Type B pancreatic cell (in vitro differentiated cells): ENCODE measurements at regions not wholly inside any gene's neighbourhood (a gene's known extent, or its start where the extent isn't known, plus 50 kb on each side); places are given as distances from the start of the nearest gene placed in this dataset.

Experiments
- DNase-seq: peaks from one replicate; pipeline ENCODE4 v3.0.0; 2021; ENCODE audit warnings: mixed read lengths; ENCODE audit not compliant: unreplicated experiment; ENCODE audit errors: extremely low spot score
- H3K27ac Mint-ChIP-seq: 2 replicates; pipeline ENCODE4 v1.8.0; 2021; ENCODE audit warnings: mild to moderate bottlenecking, mixed read lengths
- H3K27me3 Mint-ChIP-seq: 2 replicates; pipeline ENCODE4 v1.8.0; 2021; ENCODE audit warnings: mixed read lengths
- H3K36me3 Mint-ChIP-seq: 2 replicates; pipeline ENCODE4 v1.8.0; 2021; ENCODE audit warnings: mixed read lengths
- H3K4me1 Mint-ChIP-seq: one replicate; pipeline ENCODE4 v1.8.0; 2021; ENCODE audit warnings: mixed read lengths; ENCODE audit not compliant: unreplicated experiment
- H3K4me3 Mint-ChIP-seq: 2 replicates; pipeline ENCODE4 v1.8.0; 2021; ENCODE audit warnings: mild to moderate bottlenecking, mixed read lengths
- H3K9me3 Mint-ChIP-seq: 2 replicates; pipeline ENCODE4 v1.8.0; 2021; ENCODE audit warnings: mixed read lengths
- TF ChIP-seq, protein P1 (sequence below): fragments of 200-600 bp; sonication (generic); conservative IDR thresholded peaks from 2 replicates; pipeline ENCODE4 v1.5.0; 2021; ENCODE audit warnings: antibody characterized with exemption, mild to moderate bottlenecking

DNA sequence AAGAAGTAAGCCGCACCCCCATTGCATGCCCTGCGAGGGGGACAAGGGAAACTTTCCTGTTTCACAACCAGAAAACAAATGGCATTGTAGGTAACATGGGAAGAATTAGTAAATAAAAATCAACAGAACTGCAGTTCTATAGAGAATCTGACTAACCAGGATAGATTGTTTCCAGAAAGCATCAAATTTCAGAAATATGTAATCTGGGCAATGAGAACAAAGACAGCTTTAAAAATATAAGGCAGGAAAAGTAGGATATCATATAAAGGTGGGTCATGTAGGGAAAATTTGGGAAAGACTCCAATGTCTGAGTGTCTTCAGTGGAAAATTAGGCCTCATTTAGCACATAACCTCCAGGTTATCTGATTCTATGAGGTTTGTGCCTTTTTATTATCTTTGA, 58.3 kb upstream of the RANBP6 start:
- no peak overlapping the region for H3K4me3 Mint-ChIP-seq
- H3K27ac Mint-ChIP-seq = no peak overlapping the region
- peaks cover 2% of the 10 kb centered on the region for H3K27me3 Mint-ChIP-seq
- no peaks in the 10 kb centered on the region for H3K36me3 Mint-ChIP-seq
- H3K9me3 Mint-ChIP-seq = no peaks in the 10 kb centered on the region
- DNase-seq = no peak
- TF ChIP-seq, protein P1, sequence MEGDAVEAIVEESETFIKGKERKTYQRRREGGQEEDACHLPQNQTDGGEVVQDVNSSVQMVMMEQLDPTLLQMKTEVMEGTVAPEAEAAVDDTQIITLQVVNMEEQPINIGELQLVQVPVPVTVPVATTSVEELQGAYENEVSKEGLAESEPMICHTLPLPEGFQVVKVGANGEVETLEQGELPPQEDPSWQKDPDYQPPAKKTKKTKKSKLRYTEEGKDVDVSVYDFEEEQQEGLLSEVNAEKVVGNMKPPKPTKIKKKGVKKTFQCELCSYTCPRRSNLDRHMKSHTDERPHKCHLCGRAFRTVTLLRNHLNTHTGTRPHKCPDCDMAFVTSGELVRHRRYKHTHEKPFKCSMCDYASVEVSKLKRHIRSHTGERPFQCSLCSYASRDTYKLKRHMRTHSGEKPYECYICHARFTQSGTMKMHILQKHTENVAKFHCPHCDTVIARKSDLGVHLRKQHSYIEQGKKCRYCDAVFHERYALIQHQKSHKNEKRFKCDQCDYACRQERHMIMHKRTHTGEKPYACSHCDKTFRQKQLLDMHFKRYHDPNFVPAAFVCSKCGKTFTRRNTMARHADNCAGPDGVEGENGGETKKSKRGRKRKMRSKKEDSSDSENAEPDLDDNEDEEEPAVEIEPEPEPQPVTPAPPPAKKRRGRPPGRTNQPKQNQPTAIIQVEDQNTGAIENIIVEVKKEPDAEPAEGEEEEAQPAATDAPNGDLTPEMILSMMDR = no peak
- no peaks in the 10 kb centered on the region for H3K4me1 Mint-ChIP-seq

DNA sequence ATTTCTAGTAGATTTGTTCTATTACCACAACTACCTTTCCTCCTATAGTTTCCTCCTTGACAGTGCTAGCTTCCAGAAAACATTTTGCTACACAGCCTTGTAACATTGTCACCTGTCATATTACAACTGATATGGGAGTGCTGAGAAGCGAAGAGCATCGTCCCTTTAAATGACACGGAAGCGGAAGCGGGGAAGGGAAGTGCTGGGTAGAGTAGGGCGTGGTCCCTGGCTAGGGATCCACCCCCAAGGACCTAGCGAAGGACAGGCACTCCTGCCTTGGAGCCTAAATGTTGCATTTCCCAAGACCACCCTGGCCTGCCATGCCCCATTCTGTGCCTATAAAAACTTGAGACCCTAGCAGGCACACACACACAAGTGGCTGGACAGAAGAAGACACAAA, 57.4 kb upstream of the RANBP6 start:
- no peaks in the 10 kb centered on the region for H3K9me3 Mint-ChIP-seq
- no peaks in the 10 kb centered on the region for H3K36me3 Mint-ChIP-seq
- no peak overlapping the region for H3K4me3 Mint-ChIP-seq
- TF ChIP-seq, protein P1 = no peak
- no peak for DNase-seq
- H3K4me1 Mint-ChIP-seq = no peaks in the 10 kb centered on the region
- peaks cover 2% of the 10 kb centered on the region for H3K27me3 Mint-ChIP-seq
- no peak overlapping the region for H3K27ac Mint-ChIP-seq

DNA sequence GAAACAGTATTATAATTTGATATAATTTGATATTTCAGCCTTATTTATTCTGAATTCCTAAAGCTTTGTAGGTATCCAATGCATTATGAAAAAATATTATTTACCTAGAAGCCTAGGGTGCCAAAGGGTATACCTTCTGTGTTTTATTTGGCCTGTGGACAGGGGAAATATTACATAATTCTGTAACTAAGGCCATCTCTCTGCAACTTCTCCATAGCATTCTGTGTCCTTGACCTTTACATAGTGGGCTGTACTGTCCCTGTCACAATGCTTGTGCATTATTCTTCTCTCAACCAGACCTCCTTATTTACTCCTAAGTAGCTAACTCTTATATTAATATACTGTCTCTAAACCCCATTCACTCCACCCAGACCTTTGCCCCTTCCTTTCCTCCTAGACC, 57.0 kb upstream of the RANBP6 start:
- Mint-ChIP-seq H3K27me3 (peaks cover 2% of the 10 kb centered on the region), H3K27ac (no peak overlapping the region), H3K4me3 (no peak overlapping the region), H3K36me3 (no peaks in the 10 kb centered on the region), H3K4me1 (no peaks in the 10 kb centered on the region), H3K9me3 (no peaks in the 10 kb centered on the region)
- DNase-seq = no peak
- TF ChIP-seq, protein P1 = no peak

DNA sequence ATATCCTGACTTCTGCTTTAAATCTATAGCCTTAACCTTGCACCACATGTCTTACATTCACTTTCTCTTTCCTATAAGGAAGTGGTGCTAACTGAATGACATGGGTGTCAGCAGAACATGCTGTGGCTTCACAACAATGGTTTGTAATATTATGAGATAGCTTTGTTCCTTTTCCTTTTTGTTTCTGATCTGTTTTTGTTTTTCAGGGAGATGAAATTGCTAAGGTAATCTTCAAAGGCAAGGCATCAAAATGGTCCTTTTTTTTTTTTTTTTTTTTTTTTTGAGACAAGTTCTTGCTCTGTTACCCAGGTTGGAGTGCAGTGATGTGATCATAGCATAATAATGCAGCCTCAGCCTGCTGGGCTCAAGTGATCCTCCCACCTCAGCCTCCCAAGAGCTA, 53.6 kb upstream of the RANBP6 start:
- Mint-ChIP-seq H3K4me1 (no peaks in the 10 kb centered on the region), H3K27me3 (peaks cover 13% of the 10 kb centered on the region), H3K4me3 (no peak overlapping the region), H3K9me3 (no peaks in the 10 kb centered on the region), H3K36me3 (no peaks in the 10 kb centered on the region), H3K27ac (peak overlapping the region; percentile 40)
- TF ChIP-seq, protein P1 = no peak
- no peak for DNase-seq

DNA sequence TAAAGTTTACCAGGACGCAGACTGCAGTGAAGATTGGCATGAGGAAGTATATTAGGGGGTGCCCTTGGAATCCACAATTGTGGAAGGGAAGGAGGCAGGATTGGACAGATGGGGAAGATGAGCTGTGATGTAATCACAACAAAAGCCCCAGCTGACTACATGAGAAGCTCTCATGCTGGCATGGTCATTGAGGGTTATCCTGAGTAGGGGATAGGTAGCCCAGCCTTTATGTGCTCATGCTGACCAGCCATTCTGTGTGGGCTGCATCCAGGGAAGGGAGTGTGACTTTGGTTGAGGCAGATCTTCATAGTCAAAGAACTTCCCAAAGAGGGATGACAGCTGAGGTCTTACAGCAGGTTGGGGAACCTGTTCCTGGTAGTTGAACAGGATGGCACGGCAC, 52.0 kb upstream of the RANBP6 start:
- Mint-ChIP-seq H3K4me3 (no peak overlapping the region), H3K9me3 (no peaks in the 10 kb centered on the region), H3K36me3 (no peaks in the 10 kb centered on the region), H3K27me3 (peaks cover 13% of the 10 kb centered on the region), H3K27ac (no peak overlapping the region), H3K4me1 (no peaks in the 10 kb centered on the region)
- no peak for DNase-seq
- TF ChIP-seq, protein P1 = no peak
